GM23338 (cell line): ENCODE measurements at regions not wholly inside any gene's neighbourhood (a gene's known extent, or its start where the extent isn't known, plus 50 kb on each side); places are given as distances from the start of the nearest gene placed in this dataset.

Source experiments
- ATAC-seq: fragments of 200-7000 bp; cut with Tn5 transposase; 3 replicates; pipeline ENCODE4 v1.9.1; 2020
- DNase-seq: peaks from one replicate; pipeline ENCODE4 v3.0.0-alpha.2; 2015; ENCODE audit warnings: low spot score
- H2AFZ ChIP-seq: fragments of 200-600 bp; sonication (generic); 2 replicates; pipeline ENCODE4 v1.8.0; 2016; ENCODE audit warnings: antibody characterized with exemption, mild to moderate bottlenecking, moderate library complexity
- H3F3A ChIP-seq: fragments of 200-600 bp; sonication (generic); replicated peaks from 2 replicates; pipeline ENCODE4 v1.8.0; 2017; ENCODE audit warnings: antibody characterized with exemption, mixed run types, low read depth
- H3K27ac ChIP-seq: fragments of 200-600 bp; sonication (generic); 2 replicates; pipeline ENCODE4 v1.6.1; 2016; ENCODE audit warnings: low read depth
- H3K27me3 ChIP-seq: fragments of 200-600 bp; sonication (generic); 2 replicates; pipeline ENCODE4 v1.8.0; 2016; ENCODE audit warnings: mild to moderate bottlenecking, mixed run types, moderate library complexity; ENCODE audit not compliant: insufficient read depth
- H3K36me3 ChIP-seq: fragments of 200-600 bp; sonication (generic); 2 replicates; pipeline ENCODE4 v1.8.0; 2016; ENCODE audit warnings: mild to moderate bottlenecking; ENCODE audit not compliant: insufficient read depth
- H3K4me1 ChIP-seq: fragments of 200-600 bp; sonication (generic); 2 replicates; pipeline ENCODE4 v1.8.0; 2016; ENCODE audit warnings: mild to moderate bottlenecking, moderate library complexity; ENCODE audit not compliant: insufficient read depth
- H3K4me2 ChIP-seq: fragments of 200-600 bp; sonication (generic); 2 replicates; pipeline ENCODE4 v1.7.1; 2017; ENCODE audit warnings: mixed run types
- H3K4me3 ChIP-seq: fragments of 200-600 bp; sonication (generic); 2 replicates; pipeline ENCODE4 v1.6.1; 2016; ENCODE audit warnings: mixed run types
- H3K79me2 ChIP-seq: fragments of 200-600 bp; sonication (generic); replicated peaks from 2 replicates; pipeline ENCODE4 v1.8.0; 2017; ENCODE audit warnings: mild to moderate bottlenecking; ENCODE audit not compliant: insufficient read depth
- H3K9me2 ChIP-seq: fragments of 200-600 bp; sonication (generic); 2 replicates; pipeline ENCODE4 v1.8.0; 2017; ENCODE audit not compliant: insufficient read depth
- H4K20me1 ChIP-seq: fragments of 200-600 bp; sonication (generic); replicated peaks from 2 replicates; pipeline ENCODE4 v1.8.0; 2017; ENCODE audit warnings: mild to moderate bottlenecking; ENCODE audit not compliant: insufficient read depth
- H3K27ac Mint-ChIP-seq: 2 replicates; pipeline ENCODE4 v1.8.0; 2020; ENCODE audit warnings: inconsistent platforms, mild to moderate bottlenecking, moderate library complexity, mixed read lengths
- H3K27me3 Mint-ChIP-seq: 3 replicates; pipeline ENCODE4 v1.8.0; 2022; ENCODE audit warnings: low read depth, mild to moderate bottlenecking, moderate library complexity, mixed read lengths, inconsistent platforms; ENCODE audit not compliant: insufficient read depth, poor library complexity
- H3K36me3 Mint-ChIP-seq: 3 replicates; pipeline ENCODE4 v1.8.0; 2021; ENCODE audit warnings: low read depth, mild to moderate bottlenecking, inconsistent platforms, moderate library complexity, mixed read lengths
- H3K4me1 Mint-ChIP-seq: 3 replicates; pipeline ENCODE4 v1.8.0; 2020; ENCODE audit warnings: mild to moderate bottlenecking, inconsistent platforms, mixed read lengths
- H3K4me3 Mint-ChIP-seq: 3 replicates; pipeline ENCODE4 v1.8.0; 2021; ENCODE audit warnings: moderate library complexity, mild to moderate bottlenecking, inconsistent platforms, mixed read lengths
- H3K9me3 Mint-ChIP-seq: 3 replicates; pipeline ENCODE4 v1.8.0; 2020; ENCODE audit warnings: moderate library complexity, mild to moderate bottlenecking, inconsistent platforms, mixed read lengths
- CREB1 ChIP-seq: fragments of 250-450 bp; sonication (Bioruptor Pico); IDR thresholded peaks from 2 replicates; pipeline ENCODE4 v1.5.0; 2020; ENCODE audit warnings: low read depth, mild to moderate bottlenecking, moderate library complexity
- CTCF ChIP-seq, 2 experiments: fragments of 200-600 bp in 1 of 2; sonication (generic) in 1 of 2; conservative IDR thresholded peaks; 2 replicates each; pipeline versions ENCODE4 v1.5.1 to v1.6.1; 2016 to 2017; ENCODE audit warnings: antibody characterized with exemption in 2 of 2, low read depth in 2 of 2, mild to moderate bottlenecking in 2 of 2, moderate library complexity in 1 of 2
- ETS1 ChIP-seq: IDR thresholded peaks from 2 replicates; pipeline ENCODE4 v1.6.1; 2016; ENCODE audit warnings: antibody characterized with exemption
- EZH2 ChIP-seq: fragments of 200-600 bp; sonication (generic); IDR thresholded peaks from one replicate; pipeline ENCODE4 v1.8.0; 2017; ENCODE audit warnings: antibody characterized with exemption, mild to moderate bottlenecking, low read depth; ENCODE audit not compliant: unreplicated experiment
- EZH2phosphoT487 ChIP-seq: fragments of 200-600 bp; sonication (generic); IDR thresholded peaks from one replicate; pipeline ENCODE4 v1.8.1; 2018; ENCODE audit warnings: antibody characterized with exemption; ENCODE audit not compliant: unreplicated experiment
- JUNB ChIP-seq: IDR thresholded peaks from one replicate; pipeline ENCODE4 v1.6.1; 2016; ENCODE audit warnings: antibody characterized with exemption; ENCODE audit not compliant: unreplicated experiment
- NANOG ChIP-seq: IDR thresholded peaks from 2 replicates; pipeline ENCODE4 v1.6.1; 2016; ENCODE audit warnings: antibody characterized with exemption, borderline replicate concordance
- REST ChIP-seq: IDR thresholded peaks from one replicate; pipeline ENCODE4 v1.6.1; 2018; ENCODE audit warnings: antibody characterized with exemption; ENCODE audit not compliant: unreplicated experiment
- STAT1 ChIP-seq: IDR thresholded peaks from one replicate; pipeline ENCODE4 v1.6.1; 2016; ENCODE audit warnings: antibody characterized with exemption; ENCODE audit not compliant: unreplicated experiment
- ZNF114 ChIP-seq: fragments of 250-450 bp; sonication (Bioruptor Pico); IDR thresholded peaks from 2 replicates; pipeline ENCODE4 v1.5.0; 2020; ENCODE audit warnings: mild to moderate bottlenecking, moderate library complexity
- ZNF331 ChIP-seq: fragments of 250-450 bp; sonication (Bioruptor Pico); IDR thresholded peaks from 2 replicates; pipeline ENCODE4 v1.5.0; 2020; ENCODE audit warnings: low read depth, mild to moderate bottlenecking, moderate library complexity
- ZNF462 ChIP-seq: fragments of 250-450 bp; sonication (Bioruptor Pico); IDR thresholded peaks from 2 replicates; pipeline ENCODE4 v1.5.0; 2020; ENCODE audit warnings: mild to moderate bottlenecking, moderate library complexity

- H3K36me3 Mint-ChIP-seq, result no peaks in the 10 kb centered on the region
- Histone ChIP-seq H3F3A (no peaks in the 10 kb centered on the region), H2AFZ (no peak overlapping the region), H3K9me2 (no peaks in the 10 kb centered on the region; the same call in 1 of the 2 replicates), H3K27me3 (no peaks in the 10 kb centered on the region), H3K36me3 (no peaks in the 10 kb centered on the region; the same call in 1 of the 2 replicates), H3K4me2 (no peak overlapping the region), H3K4me3 (no peak overlapping the region), H4K20me1 (no peaks in the 10 kb centered on the region), H3K79me2 (no peaks in the 10 kb centered on the region), H3K27ac (no peak overlapping the region), H3K4me1 (peaks cover 11% of the 10 kb centered on the region)
- DNase-seq (no peak), ATAC-seq (no peak)
- no peak overlapping the region for H3K4me3 Mint-ChIP-seq
- no peak overlapping the region for H3K27ac Mint-ChIP-seq
- no peaks in the 10 kb centered on the region; the same call in 2 of the 3 replicates for H3K9me3 Mint-ChIP-seq
- peaks cover 18% of the 10 kb centered on the region for H3K4me1 Mint-ChIP-seq
- TF ChIP-seq NANOG, result no peak
- TF ChIP-seq CTCF (conservative IDR thresholded peaks at IDR 0.05; ENCODE audit: low read depth in 2 of 2), result no peak
- TF ChIP-seq EZH2, result no peak
- TF ChIP-seq ZNF462 (CRISPR knock-in tag), result no peak
- TF ChIP-seq ZNF114, result no peak
- no peak for TF ChIP-seq REST
- no peak for TF ChIP-seq STAT1
- TF ChIP-seq CREB1 (CRISPR knock-in tag), result no peak
- no peak for TF ChIP-seq JUNB
- no peak for TF ChIP-seq EZH2phosphoT487
- TF ChIP-seq ETS1, result no peak
- no peak for TF ChIP-seq ZNF331
- H3K27me3 Mint-ChIP-seq, result peaks cover 6% of the 10 kb centered on the region
These were observed 140.4 kb upstream of the RPS23 start for GRCh38 chr5:82418608-82418950.
